K562 (cell line): ENCODE measurements at regions not wholly inside any gene's neighbourhood (a gene's known extent, or its start where the extent isn't known, plus 50 kb on each side); places are given as distances from the start of the nearest gene placed in this dataset.

Experiments
- SMAD3 ChIP-seq: fragments of 450-650 bp; formaldehyde crosslinking; conservative IDR thresholded peaks from 2 replicates; pipeline ENCODE4 v1.4.0; 2020; ENCODE audit warnings: mild to moderate bottlenecking
- SMC3 ChIP-seq: conservative IDR thresholded peaks from 2 replicates; pipeline ENCODE4 v1.6.1; 2011; ENCODE audit warnings: low read depth, low read length, improper control_type of control experiment; ENCODE audit not compliant: insufficient read depth
- ZNF146 ChIP-seq: IDR thresholded peaks from one replicate; pipeline ENCODE4 v1.6.1; 2018; ENCODE audit warnings: missing compliant biosample characterization; ENCODE audit not compliant: unreplicated experiment
- TF ChIP-seq, protein P1 (sequence below), 3 experiments: IDR thresholded peaks in 2 of 3; conservative IDR thresholded peaks in 1 of 3; 2 replicates each; pipeline ENCODE4 v1.5.1; 2011 to 2012; ENCODE audit warnings: low read length in 3 of 3, mild to moderate bottlenecking in 3 of 3, control low read depth in 2 of 3, improper control_type of control experiment in 1 of 3, inconsistent platforms in 1 of 3, low read depth in 1 of 3, mixed read lengths in 1 of 3, moderate library complexity in 1 of 3; ENCODE audit not compliant: insufficient read depth in 2 of 3

DNA sequence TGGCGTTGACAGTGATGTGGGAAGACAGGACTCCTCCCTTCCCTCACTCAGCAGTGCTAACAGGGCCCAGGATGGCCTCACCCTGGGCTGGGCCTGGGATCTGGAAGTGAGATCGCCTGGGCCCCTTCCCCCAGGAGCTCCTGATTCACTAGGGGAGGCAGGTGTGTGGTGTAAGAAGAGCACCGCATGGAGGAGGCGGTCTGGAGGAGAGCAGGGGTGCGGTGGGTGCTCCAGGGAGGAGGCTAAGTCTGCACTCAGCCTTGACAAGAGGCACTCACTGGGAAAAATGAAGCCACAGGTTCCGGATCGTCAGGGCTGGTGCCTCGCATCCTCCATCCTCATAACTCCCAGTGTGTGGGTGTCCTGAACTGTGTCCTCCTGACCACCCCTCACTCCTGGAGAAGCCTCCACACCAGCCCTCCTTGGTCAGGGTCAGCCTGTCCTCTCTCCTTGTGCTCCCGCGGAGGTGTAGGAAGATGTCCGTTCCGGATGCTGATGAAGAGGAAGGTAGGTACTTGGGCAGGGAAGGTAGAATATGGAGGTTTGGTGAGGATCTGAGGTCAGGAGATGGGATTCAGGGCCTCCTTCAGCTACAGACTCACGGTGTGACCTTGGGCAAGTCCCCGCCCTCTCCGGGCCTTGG, 142.1 kb upstream of the WNT4 start:
- TF ChIP-seq SMAD3 (CRISPR knock-in tag) = no peak
- TF ChIP-seq, protein P1, sequence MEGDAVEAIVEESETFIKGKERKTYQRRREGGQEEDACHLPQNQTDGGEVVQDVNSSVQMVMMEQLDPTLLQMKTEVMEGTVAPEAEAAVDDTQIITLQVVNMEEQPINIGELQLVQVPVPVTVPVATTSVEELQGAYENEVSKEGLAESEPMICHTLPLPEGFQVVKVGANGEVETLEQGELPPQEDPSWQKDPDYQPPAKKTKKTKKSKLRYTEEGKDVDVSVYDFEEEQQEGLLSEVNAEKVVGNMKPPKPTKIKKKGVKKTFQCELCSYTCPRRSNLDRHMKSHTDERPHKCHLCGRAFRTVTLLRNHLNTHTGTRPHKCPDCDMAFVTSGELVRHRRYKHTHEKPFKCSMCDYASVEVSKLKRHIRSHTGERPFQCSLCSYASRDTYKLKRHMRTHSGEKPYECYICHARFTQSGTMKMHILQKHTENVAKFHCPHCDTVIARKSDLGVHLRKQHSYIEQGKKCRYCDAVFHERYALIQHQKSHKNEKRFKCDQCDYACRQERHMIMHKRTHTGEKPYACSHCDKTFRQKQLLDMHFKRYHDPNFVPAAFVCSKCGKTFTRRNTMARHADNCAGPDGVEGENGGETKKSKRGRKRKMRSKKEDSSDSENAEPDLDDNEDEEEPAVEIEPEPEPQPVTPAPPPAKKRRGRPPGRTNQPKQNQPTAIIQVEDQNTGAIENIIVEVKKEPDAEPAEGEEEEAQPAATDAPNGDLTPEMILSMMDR (IDR thresholded peaks at IDR 0.05 in 2 of 3, conservative IDR thresholded peaks at IDR 0.05 in 1 of 3; ENCODE audit: insufficient read depth in 2 of 3, low read depth in 1 of 3, low read length in 3 of 3) = no peak
- TF ChIP-seq ZNF146 (CRISPR knock-in tag) = no peak
- no peak for TF ChIP-seq SMC3
